Activated effector memory CD4-positive, alpha-beta T cell treated with Interleukin-2 at 50 U/mL for 16 hours (primary cell): ENCODE measurements at regions not wholly inside any gene's neighbourhood (a gene's known extent, or its start where the extent isn't known, plus 50 kb on each side); places are given as distances from the start of the nearest gene placed in this dataset.

Experiments
- DNase-seq: peaks from one replicate; pipeline ENCODE4 v3.0.0-alpha.2; 2020

DNA sequence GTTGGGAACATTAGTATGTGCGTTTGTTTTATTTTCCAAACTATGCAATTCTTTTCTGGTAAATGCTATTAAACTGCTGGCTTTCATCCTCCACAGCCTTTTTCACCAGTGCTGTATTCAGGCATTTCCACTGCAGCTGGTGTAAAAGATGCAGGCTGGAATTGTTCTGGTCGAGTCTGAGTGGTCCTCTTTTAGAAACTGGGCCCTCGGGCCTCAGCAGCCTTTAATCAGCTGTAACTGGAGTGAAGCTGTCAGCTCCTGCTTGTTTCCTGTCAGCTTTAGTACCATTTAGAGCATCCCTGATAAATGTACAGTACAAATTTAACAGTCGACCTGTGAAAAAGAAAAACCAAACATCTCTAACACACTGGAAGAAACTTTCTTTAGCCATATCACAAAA lies 979.6 kb downstream of the TFAP2A start:
- no peak for DNase-seq

DNA sequence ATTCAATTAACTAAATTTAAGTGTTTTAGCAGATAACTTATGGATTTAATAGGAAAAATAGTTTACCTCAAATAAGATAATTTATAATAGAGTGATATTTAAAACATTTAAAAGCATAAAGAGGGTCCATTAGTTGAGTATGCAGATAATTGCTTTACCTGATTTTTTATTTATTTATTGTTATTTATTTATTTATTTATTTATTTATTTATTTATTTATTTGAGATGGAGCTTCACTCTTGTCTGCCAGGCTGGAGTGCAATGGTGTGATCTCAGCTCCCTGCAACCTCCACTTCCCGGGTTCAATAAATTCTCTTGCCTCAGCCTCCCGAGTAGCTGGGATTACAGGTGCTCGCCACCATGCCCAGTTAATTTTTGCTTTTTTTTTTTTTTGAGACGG lies 982.9 kb downstream of the TFAP2A start:
- no peak for DNase-seq

DNA sequence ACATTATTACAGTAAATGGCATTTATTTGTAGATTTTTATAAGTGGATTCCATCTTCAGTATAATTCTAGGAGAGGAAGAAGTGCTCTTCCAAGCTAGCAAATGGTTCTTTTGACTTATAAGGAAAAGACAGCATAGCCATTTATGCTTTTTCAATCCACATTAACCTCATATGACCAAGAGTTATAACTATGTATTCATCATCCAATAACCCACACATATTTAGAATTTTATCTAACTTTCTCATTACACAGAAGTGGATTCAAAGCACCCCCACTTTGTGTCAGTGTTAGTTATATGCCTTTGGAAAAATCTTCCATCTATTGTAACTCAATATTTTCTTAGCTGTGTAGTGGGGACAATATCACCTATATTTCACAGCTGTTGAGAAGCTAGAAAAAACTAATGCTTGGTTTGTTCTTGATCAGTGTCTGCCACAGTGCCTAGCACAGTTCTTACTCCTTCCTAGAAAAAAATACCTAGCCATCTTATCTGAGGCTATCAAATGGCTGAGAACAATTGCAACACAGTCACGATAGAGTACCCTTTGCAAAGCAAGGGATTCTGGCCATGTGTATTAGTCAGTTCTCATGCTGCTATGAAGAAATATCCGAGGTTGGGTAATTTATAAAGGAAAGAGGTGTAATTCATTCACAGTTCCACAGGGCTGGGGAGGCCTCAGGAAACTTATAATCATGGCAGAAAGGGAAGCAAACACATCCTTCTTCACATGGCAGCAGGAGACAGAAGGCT lies 986.3 kb downstream of the TFAP2A start:
- DNase-seq = no peak

DNA sequence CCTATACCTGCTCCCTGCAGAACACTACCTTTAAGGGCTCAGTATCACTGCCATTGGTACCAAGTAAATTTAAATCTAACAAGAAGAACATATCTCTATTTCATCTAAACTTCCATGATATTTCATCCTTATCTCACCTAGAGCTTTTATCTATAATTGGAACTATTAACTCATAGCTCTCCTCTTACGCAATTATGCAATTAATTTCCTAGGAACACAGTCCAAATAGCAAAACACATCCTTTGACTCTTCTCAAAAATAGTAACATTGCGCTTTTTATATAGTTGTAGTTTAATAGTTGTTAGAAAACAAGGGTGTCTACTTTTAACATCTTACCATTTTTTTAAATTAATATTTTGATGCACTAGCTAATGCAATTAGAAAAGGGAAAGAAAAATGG lies 986.8 kb upstream of the SLC35B3 start:
- no peak for DNase-seq

DNA sequence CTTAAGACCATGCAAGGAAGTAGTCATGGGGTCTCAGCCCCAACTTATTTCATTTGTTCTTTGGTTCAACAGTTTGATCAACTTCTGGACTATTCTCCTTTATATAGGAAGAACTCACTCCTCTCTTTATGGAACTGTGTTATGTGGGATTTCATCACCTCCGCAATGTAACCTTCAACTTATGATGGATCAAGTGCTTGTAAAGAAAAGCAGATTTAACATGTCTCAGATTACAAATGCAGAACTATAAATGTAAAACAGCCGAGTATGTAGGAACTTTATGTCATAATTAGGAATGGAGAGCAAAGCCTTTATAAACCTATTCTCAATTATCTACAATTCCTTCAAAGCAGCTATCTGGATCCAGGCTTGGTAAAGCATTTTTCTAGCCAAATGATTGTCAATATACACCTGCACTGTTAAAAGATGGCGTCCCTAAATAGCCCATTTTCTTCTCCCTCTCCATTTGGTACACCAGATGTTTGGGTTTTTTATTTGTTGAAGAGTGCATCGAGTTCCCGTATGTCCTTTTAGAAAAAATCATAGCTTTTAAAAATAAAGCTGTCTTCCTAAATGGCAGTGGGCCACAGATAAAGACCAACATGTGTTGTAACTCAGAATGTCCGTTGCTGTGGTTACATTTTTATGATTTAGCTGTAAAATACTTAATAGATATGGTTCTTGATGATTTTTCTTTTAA lies 985.1 kb upstream of the SLC35B3 start:
- no peak for DNase-seq

DNA sequence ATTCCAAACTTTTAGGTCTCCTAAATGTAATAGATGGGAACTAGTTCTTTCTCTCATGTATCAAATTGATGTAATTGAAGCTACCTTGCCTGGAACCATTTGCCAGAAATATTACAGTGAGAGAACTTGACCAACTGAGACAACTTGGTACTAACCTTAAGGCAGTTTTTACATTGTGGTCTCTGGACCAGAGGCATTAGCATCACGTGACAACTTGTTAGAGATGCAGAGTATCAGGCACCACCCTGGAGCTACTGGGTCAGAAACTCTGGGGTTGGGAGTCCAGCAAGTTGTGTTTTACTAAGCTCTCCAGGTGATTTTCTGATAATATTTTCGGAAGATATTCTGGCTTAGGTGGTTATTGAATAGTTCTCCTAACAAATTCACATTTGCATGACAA lies 982.1 kb upstream of the SLC35B3 start:
- DNase-seq = no peak

DNA sequence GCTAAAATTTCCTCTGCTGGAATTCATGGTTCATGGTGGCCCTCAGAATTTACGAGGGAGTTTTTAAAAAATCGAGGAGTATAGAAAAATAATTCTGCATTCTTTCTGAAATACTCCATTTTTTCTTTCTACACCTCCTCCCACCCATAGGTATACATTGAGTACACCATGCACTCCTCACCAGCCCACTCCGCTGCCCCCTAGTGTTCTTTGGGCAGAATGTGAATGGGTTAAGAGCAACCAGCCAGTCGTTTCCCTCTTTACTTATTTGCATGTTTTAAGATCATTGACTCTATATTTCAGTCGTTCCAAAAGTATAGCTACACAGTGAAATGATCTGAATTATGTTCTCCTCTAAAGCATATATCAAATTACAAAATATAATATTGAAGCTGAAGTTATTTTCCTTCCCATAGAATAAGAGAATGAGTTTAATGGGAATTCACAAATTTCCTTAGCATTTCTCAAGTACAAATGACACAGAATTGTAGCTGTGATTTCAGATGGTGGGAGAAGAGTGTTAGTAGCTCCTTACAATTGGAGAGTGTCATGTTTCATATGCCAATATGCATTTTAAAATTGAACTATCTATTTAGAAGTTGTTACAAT lies 977.7 kb upstream of the SLC35B3 start:
- no peak for DNase-seq

DNA sequence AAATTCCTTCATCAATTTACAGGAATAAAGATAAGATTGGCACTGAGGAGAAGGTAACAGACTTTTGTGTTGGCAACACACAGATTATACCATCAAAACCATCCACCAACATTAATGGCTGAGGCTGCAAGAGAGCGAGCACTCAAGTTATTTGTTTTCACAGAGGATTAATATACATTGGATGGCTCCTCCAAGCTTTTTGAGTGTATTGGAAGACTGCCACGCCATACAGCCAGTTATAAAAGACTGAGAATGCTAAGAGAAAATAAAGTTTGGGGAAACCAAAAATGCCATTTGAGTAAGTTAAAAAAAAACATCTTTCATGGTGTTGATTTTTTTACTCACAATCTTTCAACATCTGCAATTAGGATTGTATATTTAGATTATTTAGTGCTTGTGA lies 973.8 kb upstream of the SLC35B3 start:
- no peak for DNase-seq

DNA sequence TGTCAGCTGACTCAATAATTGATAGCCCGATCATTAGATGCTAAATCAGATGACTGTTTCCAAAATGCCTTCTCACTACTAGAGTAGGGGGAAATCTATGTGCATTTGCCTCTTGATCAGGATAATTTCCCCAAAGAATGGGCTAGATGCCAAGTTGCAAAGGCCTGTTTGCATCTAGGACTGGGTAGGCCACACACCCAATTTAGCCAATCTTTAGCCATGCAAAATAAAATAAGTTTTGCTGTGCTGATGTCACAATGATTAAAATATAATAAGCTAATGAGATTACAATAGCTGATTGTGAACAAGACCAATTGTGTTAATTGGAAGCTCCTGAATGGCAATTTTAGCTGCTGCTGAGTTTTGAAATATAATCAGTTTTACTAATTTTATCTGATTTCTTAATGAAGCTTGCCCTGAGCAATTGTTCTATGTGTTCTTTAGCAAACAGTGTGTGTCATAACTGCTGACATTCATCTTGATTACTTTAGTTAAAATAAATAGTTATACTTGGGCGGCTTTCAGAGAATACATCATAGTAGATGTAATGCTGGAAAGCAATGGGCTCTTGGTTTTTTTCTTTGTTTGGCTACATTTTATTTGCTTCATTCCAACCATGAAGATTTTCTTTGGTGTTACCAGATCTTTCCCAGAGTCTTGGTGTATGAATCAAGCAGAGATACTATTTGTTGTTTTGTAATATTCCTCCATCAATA lies 973.2 kb upstream of the SLC35B3 start:
- DNase-seq = no peak

DNA sequence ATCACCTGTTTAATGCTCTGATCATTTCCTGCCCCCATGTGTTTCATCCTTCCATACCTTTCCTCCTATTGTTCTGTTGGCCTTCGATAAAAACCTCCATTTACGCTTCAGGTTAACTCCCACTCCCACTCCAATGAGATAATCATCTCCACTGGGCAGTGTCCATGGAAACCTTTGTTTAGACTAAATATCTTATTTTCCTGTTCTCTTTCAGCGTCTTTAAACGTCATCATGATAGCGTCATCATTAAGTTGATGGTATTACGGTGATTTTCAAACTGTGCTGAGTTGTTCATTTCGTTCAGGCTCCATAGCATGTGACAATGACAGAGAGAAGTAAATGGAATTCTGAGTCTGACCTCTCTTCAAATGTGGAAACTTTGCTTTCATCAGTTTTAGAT lies 970.5 kb upstream of the SLC35B3 start:
- DNase-seq = no peak

DNA sequence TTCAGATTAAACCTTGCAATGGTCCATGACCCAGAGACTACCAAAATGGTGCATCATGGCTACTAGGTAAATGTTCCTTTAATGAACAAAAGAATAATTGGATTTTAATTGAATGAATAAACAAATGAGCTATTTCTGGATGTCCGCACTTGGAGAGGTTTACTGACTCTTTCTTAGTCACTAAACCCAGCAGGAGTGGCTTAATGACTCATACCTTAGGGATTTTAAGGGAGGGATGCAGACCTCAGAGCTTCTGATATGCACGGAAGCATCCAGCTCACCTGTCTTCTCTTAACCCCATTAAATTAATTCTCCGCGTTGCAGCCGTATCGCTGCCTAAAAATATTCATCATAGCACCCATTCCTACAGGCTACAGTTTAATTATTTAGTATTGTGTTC lies 970.0 kb upstream of the SLC35B3 start:
- DNase-seq = no peak

DNA sequence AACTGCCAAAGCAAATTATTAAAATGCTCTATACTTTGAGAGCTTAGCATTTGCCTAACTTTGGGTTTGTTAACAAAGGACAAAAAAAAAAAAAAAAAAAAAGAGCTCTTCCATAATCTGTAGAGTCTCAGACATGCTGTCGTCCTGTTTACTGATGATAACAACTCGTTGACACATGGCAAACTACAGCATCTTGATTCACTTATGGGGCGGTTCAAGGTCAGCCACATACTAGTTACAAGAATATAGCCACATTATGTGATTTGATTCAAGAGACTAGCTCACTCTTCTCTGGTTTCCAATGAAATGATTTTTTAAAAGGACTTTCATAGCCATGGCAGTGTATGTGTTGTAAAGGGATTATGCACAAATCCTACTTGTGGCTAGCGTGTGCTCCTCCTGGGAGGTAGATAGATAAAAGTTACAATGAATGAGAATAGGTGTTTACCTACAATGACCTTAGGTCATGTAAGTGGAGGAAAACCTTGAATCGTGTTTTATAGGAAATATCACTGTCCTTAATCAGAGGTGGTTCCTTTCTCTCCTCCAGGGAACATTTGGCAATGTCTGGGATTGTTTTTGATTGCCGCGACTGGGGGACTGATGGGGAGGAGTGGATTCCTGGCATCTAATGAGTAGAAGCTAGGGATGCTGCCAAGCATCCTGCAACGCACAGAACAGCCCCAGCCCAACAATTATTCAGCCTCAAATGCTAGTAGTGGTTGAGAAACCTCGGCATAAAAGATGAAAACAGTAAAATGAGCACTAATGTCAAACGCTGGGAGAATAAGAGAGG lies 969.2 kb upstream of the SLC35B3 start:
- DNase-seq = no peak

DNA sequence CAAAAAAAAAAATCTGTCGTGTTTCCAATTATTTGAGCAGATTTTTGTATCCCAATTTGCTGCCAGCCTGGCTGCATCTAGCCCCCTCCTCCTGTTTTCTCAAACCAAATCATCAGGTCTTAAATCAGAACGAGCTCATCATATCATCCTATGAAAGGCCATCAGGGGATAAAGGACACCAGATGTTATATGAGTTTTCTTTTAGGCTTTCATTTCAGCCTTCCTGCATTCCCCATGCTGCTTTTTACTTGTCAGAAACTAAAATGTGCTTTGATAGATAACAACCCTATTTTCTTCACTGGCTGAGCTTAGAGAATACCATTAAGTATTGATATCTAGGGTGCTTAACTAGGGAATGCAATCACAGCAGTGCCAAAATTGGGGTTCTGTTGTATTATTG lies 968.4 kb upstream of the SLC35B3 start:
- DNase-seq = no peak

DNA sequence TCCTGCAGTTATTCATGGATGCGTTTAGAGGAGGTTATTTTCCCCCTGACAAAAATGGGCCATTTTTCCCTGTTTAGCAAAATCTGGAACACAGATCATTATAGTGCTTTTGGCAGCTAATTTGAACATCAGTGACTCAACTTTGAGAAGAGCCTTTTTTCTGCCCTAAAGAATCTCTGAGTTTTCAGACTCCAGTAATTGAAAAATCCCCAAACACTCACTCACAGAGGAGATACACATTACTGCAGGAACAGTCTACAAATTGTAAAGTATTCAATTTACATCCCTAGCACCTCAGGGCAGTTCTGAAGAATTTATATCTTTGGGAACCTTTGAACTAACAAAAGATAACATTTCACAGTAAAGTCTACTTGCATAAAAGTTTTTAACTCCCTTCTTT lies 966.6 kb upstream of the SLC35B3 start:
- no peak for DNase-seq

DNA sequence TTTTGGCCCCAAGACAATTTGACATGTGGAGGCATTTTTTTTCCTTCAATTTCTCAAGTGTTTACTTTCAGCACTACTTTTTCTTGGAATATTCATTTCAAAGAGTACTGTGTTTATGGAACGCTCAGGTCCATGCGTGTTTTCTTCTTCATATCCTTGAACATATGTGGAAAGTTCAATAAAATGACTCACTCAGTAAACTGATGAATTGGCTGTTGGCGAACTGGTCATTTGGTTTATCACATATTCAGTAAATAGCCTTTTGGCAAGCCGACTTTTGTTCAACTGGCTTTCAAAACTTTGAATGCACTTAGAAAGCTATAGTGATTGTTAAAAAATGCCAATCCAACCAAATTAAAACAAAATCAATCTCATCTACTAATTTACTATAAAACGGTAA lies 964.6 kb upstream of the SLC35B3 start:
- DNase-seq = no peak

DNA sequence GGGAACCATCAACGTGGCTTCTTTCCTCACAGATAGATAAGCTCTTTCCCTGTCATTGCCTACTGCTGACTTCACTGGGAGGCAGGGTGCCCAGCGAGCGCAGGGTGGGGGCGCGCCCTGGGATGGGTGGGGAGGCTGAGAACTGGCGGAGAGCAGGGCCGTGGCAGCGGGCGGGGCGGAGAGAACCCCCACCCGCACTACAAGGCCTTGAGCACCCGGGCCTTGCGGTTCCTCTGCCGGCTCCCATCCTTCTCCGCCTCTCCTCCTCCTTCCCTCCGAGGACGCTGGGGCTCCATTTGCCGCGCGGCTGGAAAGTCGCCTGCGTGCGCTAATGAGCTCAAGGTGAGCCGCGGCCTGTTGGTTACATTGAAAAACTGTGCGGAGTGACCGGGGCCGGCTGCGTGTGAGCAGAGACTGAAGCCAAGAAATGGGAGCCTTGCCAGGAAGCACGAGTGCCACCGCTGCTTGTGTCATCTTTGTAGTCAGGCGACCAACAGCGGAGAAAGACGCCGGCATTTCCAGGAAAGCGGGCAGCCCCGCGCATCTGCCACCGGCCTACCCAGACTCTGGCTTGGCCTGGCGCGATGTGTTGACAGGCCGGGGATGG lies 963.5 kb upstream of the SLC35B3 start:
- DNase-seq = no peak

DNA sequence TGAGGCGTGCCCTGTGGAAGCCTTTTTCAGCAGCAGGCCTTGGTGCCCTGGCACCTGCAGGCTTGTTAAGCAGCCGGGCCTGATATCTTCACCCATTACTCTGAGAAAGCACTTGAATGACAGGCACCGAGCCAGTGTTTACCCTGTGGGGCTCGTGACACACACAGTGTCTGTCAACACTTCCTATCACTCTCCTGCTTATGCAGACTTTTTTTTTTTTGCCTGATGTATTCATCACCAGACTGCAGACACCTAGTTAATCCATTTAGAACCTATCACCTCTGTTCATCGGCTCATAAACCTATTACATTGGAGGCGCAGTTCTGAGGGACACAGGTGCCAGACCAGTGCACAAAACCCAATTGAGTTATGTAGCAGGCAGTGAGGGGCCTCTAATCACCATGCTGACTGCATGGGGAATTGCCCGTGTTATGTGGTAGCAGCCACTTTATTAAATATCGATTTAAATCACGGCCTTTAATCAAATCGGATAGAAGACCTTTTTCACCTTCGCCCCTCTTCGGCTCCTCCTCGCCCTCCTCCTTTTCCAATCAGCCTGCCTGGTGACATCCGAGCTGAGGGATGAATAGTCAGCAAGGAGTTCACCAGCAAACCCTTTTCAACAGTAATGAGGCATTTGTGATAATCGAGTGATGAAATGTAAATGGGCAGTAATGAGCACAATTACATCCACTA lies 962.9 kb upstream of the SLC35B3 start:
- DNase-seq = no peak

DNA sequence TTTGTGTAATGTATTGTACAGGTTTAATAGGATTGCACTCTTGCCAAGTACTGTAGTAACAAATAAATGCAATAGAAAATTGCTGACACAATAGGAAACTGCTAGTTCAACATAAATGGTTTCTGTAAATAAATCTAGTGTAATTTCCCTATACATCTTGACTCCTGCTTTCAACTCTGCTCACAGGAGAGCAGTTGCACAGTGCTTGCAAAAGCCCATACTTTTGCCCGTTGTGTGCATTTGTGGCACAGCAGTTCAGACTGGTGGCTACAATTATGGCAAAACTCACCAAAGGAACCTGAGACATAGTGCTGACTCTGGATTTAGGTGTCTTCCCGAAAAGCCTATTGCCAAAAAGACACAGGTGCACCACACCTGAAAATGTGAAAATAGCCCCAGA lies 953.3 kb upstream of the SLC35B3 start:
- DNase-seq = no peak

DNA sequence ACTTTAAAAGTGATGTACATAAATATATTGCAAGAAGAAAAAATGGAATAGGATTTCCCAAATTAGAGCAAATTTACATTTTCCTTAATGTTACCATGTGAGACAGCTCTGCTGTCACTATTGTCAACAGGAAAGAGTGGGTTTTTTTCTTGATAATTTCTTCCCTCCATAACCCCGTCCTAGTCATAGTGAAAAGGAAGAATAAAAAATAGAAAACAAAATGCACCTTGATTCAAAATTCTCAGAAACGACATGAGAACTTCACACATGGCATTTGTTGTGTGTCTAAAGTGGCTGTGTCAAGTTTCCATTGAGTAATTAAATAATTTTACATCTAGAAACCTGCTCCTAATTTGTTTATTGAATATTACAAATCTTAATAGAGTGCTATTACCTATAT lies 945.2 kb upstream of the SLC35B3 start:
- DNase-seq = no peak

DNA sequence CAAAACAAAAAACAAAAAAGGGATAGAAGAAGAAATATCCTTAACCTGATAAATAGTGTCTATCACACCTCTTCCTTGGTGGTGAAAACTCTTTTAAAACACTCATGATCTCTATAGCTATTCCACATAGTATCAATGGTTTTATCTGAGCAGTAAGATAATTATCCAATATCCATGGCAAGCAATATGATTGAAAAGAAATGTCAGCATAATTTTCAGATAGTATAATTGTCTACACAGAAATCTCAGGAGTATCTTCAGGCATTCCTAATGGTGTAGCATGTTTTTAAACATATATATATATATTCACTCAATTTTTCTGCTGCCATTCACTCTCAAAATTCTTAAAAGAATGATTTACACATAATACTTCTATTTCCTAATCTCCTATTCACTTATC lies 938.0 kb upstream of the SLC35B3 start:
- no peak for DNase-seq

DNA sequence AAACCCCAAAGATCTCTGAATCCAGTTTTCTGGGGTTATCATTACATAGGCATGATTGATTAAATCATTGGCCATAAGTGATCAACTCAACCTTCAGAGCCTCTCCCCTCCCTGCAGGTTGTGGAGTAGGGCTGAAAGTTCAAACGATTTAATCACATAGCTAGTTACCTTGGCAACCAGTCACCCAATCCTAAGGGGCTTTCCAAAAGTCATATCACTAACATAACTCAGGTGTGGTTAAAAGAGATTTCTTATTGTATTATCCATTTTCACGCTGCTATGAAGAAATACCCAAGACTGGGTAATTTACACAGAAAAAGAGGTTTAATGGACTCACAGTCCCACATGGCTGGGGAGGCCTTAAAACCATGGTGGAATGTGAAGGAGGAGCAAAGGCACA lies 935.1 kb upstream of the SLC35B3 start:
- DNase-seq = no peak

DNA sequence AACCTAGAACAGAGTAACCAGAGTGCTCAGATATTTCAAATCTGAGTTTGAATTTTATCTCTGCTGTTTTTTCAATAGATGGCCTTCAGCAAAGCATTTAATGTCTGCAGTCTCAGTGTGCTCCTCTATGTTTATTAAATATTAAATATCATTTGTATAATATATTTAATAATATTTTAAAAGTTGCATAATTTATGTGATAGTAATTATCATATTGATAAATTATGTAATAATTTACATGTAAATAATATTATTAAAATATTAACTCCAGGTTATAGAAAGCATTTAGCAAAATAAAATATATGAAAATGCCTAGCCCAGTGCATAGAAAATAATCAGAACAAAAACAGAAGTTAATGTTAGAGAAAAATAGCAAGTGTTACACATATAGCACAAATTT lies 930.0 kb upstream of the SLC35B3 start:
- DNase-seq = no peak
